K562 (cell line): ENCODE measurements at regions not wholly inside any gene's neighbourhood (a gene's known extent, or its start where the extent isn't known, plus 50 kb on each side); places are given as distances from the start of the nearest gene placed in this dataset.

Experiments
- ATAC-seq: fragments of 200-7000 bp; cut with Tn5 transposase; 3 replicates; pipeline ENCODE4 v1.9.1; 2020; ENCODE audit warnings: moderate library complexity
- BruUV-seq: library from RNA; stranded (reverse); fragments of 400-500 nt; replicated peaks from 2 replicates; lab custom pipeline; 2021; lab: Mats Ljungman, UMichigan
- CTCF ChIA-PET: fragments of 300-600 bp; formaldehyde crosslinking; extraction: SDS; loops from one replicate; lab custom pipeline; 2021; ENCODE audit warnings: low intra/inter-chr PET ratio; lab: Yijun Ruan, JAX
- POLR2A ChIA-PET: fragments of 300-600, 350-650 bp; sonication (Branson Sonifier 250); formaldehyde crosslinking; extraction: SDS; loops from one replicate; lab custom pipeline; 2021; ENCODE audit warnings: antibody characterized with exemption, inconsistent platforms; lab: Yijun Ruan, JAX
- DNase-seq, 4 experiments: peaks; one replicate each; pipeline versions ENCODE4 v3.0.0 to v3.0.0-alpha.2; 2011 to 2018; ENCODE audit warnings: low spot score in 3 of 4, mixed read lengths in 3 of 4; ENCODE audit errors: extremely low read depth in 1 of 4
- FAIRE-seq: peaks from 2 replicates; lab custom pipeline; 2011; peaks lifted over from hg19 to GRCh38; lab: Jason Lieb, UNC
- H2AFZ ChIP-seq: 2 replicates; pipeline ENCODE4 v1.6.0; 2011; ENCODE audit warnings: low read depth, low read length, control low read depth, inconsistent platforms
- H3K27ac ChIP-seq: fragments of 200-600 bp; 3 replicates; pipeline ENCODE4 v1.8.0; 2011; ENCODE audit warnings: low read depth, mild to moderate bottlenecking, control low read depth, inconsistent platforms, low read length, moderate library complexity, mixed read lengths; ENCODE audit errors: extremely low read depth
- H3K27me3 ChIP-seq, 2 experiments: fragments of 300-600 bp in 1 of 2; 2 replicates in 1 of 2; 3 replicates in 1 of 2; pipeline versions ENCODE4 v1.6.0 to v1.8.0; 2011; ENCODE audit warnings: inconsistent platforms in 2 of 2, low read length in 2 of 2, mild to moderate bottlenecking in 1 of 2, mixed read lengths in 1 of 2, moderate library complexity in 1 of 2; ENCODE audit not compliant: control insufficient read depth in 2 of 2, insufficient read depth in 2 of 2
- H3K36me3 ChIP-seq: fragments of 300-600 bp; 3 replicates; pipeline ENCODE4 v1.8.0; 2011; ENCODE audit warnings: mild to moderate bottlenecking, low read length, inconsistent platforms; ENCODE audit not compliant: control insufficient read depth, insufficient read depth
- H3K4me1 ChIP-seq, 2 experiments: fragments of 200-600 bp in 1 of 2; replicated peaks in 1 of 2; 2 replicates in 1 of 2; 3 replicates in 1 of 2; pipeline versions ENCODE4 v1.5.1 to v1.8.0; 2011; ENCODE audit warnings: inconsistent platforms in 2 of 2, low read length in 2 of 2, mild to moderate bottlenecking in 1 of 2, mixed read lengths in 1 of 2, moderate library complexity in 1 of 2; ENCODE audit not compliant: control insufficient read depth in 2 of 2, insufficient read depth in 2 of 2
- H3K4me2 ChIP-seq: 2 replicates; pipeline ENCODE4 v1.6.1; 2011; ENCODE audit warnings: low read length, control low read depth, inconsistent platforms, mixed read lengths; ENCODE audit not compliant: insufficient read depth
- H3K4me3 ChIP-seq: fragments of 200-600 bp; sonication (generic), shearing (Covaris generic); 2 replicates; pipeline ENCODE4 v1.5.1; 2016; ENCODE audit warnings: control low read depth, inconsistent platforms
- H3K79me2 ChIP-seq: fragments of 200-600 bp; 3 replicates; pipeline ENCODE4 v1.8.0; 2011; ENCODE audit warnings: low read length, inconsistent platforms; ENCODE audit not compliant: control insufficient read depth, insufficient read depth
- H3K9ac ChIP-seq, 2 experiments: 2 replicates each; pipeline versions ENCODE4 v1.6.0 to v1.6.1; 2011; ENCODE audit warnings: low read depth in 2 of 2, low read length in 2 of 2, control low read depth in 1 of 2, inconsistent platforms in 1 of 2, mild to moderate bottlenecking in 1 of 2, mixed read lengths in 1 of 2; ENCODE audit not compliant: insufficient read depth in 1 of 2
- H3K9me1 ChIP-seq: one replicate; pipeline ENCODE4 v1.6.0; 2011; ENCODE audit warnings: inconsistent platforms, mild to moderate bottlenecking, low read length, moderate library complexity; ENCODE audit not compliant: control insufficient read depth, insufficient read depth
- H3K9me3 ChIP-seq: replicated peaks from 2 replicates; pipeline ENCODE4 v1.5.1; 2011; ENCODE audit warnings: low read depth, low read length, inconsistent platforms; ENCODE audit not compliant: control insufficient read depth, insufficient read depth
- H4K20me1 ChIP-seq: replicated peaks from 2 replicates; pipeline ENCODE4 v1.6.1; 2011; ENCODE audit warnings: low read length, inconsistent platforms, mixed read lengths; ENCODE audit not compliant: control insufficient read depth, insufficient read depth
- CTBP1 ChIP-seq: fragments of 450-650 bp; IDR thresholded peaks from 2 replicates; pipeline ENCODE4 v1.6.1; 2016; ENCODE audit warnings: borderline replicate concordance
- HNRNPK ChIP-seq: fragments of 200-400 bp; formaldehyde crosslinking; IDR thresholded peaks from one replicate; pipeline ENCODE4 v1.6.1; 2018; ENCODE audit warnings: mild to moderate bottlenecking, low read depth, low read length; ENCODE audit not compliant: poor library complexity, severe bottlenecking
- PCBP1 ChIP-seq: fragments of 200-400 bp; formaldehyde crosslinking; IDR thresholded peaks from 2 replicates; pipeline ENCODE4 v1.6.1; 2018; ENCODE audit warnings: mild to moderate bottlenecking, low read depth, low read length; ENCODE audit not compliant: poor library complexity, severe bottlenecking
- WGBS: fragments of 100-300 bp; shearing (Covaris generic); methylation state at CpG from one replicate; pipeline ENCODE4 v1.1.6; 2016; ENCODE audit warnings: low coverage, mixed read lengths; ENCODE audit not compliant: insufficient coverage; ENCODE audit errors: missing lambda C conversion rate; 5-methylcytosine and 5-hydroxymethylcytosine counted together
- in situ Hi-C: fragments of 300-500 bp; cut with MboI; formaldehyde crosslinking; loops from 4 replicates; pipeline ENCODE4 v1.15.0; 2018; ENCODE audit warnings: inconsistent platforms, mixed read lengths
- intact Hi-C: fragments of 100-400 bp; cut with micrococcal nuclease; formaldehyde crosslinking; loops from 2 replicates; pipeline ENCODE4 v1.14.2; 2022
- TF ChIP-seq, protein P1 (sequence below), 3 experiments: fragments of 200-800 bp in 1 of 3; sonication (Bioruptor generic) in 1 of 3; sonication (generic) in 1 of 3; formaldehyde crosslinking in 1 of 3; IDR thresholded peaks; 2 replicates each; pipeline versions ENCODE4 v1.6.1 to v1.8.0; 2016 to 2022; ENCODE audit warnings: mild to moderate bottlenecking in 2 of 3, missing compliant biosample characterization in 2 of 3, missing genetic modification characterization in 2 of 3, missing genetic modification reagents in 1 of 3

DNA sequence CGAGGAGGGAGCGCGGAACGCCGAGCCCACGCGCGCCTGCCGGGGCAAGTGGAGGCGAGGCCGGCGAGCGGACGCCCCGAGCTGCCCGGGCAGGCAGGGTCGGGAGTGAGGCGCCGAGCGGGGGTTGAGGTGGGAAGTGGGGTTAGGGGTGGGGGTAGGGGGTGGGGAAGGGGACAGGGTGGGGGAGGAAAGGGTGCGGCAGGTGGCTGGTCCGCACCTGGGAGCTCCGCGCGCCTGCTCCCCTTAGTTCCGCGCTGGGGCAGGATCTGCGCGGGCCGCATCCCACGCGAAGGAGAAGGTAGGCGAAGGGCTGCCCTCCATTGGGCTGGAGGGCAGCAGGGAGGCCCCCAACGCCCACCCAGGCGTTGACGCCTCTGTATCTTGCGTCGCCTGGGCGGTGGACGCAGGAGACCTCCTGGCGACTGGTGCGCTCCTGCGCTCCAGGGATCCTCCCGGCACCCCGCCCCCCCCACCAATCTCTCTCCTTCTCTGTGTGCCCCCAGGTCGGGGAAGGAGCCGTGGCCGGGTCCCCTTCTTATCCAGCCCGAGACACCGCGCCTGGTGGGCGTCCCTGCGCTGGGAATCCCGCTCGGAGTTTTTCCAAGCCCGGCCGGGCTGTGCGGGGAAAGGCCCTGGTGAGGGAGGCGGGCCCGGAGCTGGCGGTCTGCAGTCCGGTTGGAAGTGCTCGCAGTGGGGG lies 51.3 kb upstream of the AMZ2 start:
- ATAC-seq (no peak), FAIRE-seq (no peak), DNase-seq (no peak)
- Histone ChIP-seq H2AFZ (no peak overlapping the region), H3K4me2 (no peak overlapping the region), H3K9ac (no peak overlapping the region), H3K27me3 (peaks cover 9 to 43% of the 10 kb centered on the region in 2 experiments; a peak in 3 of 5 replicates), H3K9me3 (no peaks in the 10 kb centered on the region), H3K4me3 (no peak overlapping the region), H3K4me1 (peaks cover 0 to 37% of the 10 kb centered on the region in 2 experiments; a peak in 2 of 5 replicates), H4K20me1 (no peaks in the 10 kb centered on the region), H3K79me2 (no peaks in the 10 kb centered on the region), H3K36me3 (no peaks in the 10 kb centered on the region), H3K9me1 (no peaks in the 10 kb centered on the region), H3K27ac (no peak overlapping the region)
- in situ Hi-C loops (no loop called here), intact Hi-C loops (no loop called here)
- ChIA-PET POLR2A (interaction anchor here (0.6 to 1.0 kb wide), 3 partner anchors 9 to 194 kb away, joined by 3 to 5 read pairs (median 3); no protein-coding TSS in a partner anchor), CTCF (no interaction called here)
- 18% methylated on average over 11 of the region's 63 CpGs for WGBS
- no TSS peak for BruUV-seq
- peak; percentile 25 for TF ChIP-seq HNRNPK
- peak; percentile 63 for TF ChIP-seq PCBP1
- TF ChIP-seq CTBP1, result no peak
- TF ChIP-seq, protein P1, sequence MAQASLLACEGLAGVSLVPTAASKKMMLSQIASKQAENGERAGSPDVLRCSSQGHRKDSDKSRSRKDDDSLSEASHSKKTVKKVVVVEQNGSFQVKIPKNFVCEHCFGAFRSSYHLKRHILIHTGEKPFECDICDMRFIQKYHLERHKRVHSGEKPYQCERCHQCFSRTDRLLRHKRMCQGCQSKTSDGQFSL (CRISPR knock-in tag; IDR thresholded peaks at IDR 0.05), result peak; percentile 31; the same call in 1 of the 2 replicates
- TF ChIP-seq, protein P1 (tag; IDR thresholded peaks at IDR 0.05), result no peak
